ENCODE measurements at regions not wholly inside any gene's neighbourhood (a gene's known extent, or its start where the extent isn't known, plus 50 kb on each side); places are given as distances from the start of the nearest gene placed in this dataset.

DNA sequence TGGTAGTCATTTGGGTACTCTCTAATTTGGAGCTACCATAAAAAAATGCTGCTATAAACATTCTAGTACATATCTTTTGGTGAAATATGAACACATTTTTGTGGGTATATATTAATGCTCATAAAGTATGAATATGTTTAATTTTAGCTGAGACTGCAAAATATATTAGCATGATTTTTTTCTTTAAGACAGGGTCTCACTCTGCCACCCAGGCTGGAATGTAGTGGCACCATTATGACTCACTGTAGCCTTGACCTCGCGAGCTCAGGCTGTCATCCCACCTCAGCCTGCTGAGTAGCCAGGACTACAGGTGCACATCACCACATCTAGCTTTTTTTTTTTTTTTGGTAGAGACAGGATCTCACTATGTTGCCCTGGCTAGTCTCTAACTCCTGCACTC is 371.7 kb downstream of the SOX9 start:
- TF ChIP-seq, protein P1, sequence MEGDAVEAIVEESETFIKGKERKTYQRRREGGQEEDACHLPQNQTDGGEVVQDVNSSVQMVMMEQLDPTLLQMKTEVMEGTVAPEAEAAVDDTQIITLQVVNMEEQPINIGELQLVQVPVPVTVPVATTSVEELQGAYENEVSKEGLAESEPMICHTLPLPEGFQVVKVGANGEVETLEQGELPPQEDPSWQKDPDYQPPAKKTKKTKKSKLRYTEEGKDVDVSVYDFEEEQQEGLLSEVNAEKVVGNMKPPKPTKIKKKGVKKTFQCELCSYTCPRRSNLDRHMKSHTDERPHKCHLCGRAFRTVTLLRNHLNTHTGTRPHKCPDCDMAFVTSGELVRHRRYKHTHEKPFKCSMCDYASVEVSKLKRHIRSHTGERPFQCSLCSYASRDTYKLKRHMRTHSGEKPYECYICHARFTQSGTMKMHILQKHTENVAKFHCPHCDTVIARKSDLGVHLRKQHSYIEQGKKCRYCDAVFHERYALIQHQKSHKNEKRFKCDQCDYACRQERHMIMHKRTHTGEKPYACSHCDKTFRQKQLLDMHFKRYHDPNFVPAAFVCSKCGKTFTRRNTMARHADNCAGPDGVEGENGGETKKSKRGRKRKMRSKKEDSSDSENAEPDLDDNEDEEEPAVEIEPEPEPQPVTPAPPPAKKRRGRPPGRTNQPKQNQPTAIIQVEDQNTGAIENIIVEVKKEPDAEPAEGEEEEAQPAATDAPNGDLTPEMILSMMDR (IDR thresholded peaks at IDR 0.05), result no peak

DNA sequence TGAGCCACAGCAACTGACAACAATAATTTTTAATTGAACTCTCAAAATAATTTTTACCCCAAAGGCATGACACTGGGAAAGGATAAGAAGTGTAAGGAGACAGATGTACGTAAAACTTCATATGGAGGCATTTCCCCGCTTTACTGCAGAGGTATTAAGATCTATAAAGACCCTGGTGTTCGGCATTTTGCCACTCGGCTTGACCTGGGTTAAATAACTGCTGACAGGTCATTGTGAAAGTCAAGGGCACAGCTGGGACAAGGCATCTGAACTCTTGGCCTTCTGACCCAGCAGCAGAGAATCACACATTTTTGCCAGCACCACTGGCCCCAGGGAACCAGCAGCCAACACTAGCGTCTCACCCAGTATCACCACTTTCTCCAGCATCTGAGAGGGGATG is 372.1 kb downstream of the SOX9 start:
- TF ChIP-seq, protein P1 (IDR thresholded peaks at IDR 0.05), result no peak

DNA sequence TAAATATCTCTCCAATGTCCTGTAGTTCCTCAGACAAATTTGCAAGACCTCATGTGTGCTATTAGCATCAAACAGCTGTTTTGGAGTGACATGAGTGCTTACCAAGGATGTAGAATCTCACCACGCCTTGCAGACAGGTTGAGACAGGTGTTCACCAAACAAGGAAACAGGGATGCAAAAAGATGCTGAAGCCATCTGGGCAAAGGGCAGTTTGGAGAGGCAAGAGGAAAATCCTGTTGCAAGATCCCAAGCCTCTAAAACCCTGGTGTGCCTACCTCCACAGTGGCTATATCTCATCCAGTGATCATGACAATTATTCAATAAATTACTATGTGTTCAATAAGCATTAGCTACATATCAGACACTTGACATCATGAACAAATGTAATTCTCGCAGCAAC is 373.7 kb downstream of the SOX9 start:
- TF ChIP-seq, protein P1 (IDR thresholded peaks at IDR 0.05), result no peak

DNA sequence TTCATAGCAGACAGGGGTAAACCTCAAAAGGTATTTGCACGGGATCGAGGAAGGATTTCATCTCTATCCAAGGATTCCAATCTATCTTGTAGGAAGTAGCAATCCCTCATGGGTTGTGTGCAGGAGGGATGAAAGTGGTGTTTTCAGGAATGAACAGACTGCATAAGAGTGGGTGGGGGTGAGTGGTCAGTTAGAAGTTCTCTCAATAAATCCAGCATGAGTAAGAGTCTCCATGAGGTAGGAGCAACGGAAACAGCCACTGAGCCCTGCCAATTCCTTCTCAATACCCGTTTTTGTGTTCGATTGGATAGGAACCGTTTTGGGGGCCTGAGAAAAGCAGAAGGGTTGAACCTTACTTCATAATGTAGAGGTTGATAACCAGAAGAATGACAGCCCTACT is 375.6 kb downstream of the SOX9 start:
- TF ChIP-seq, protein P1 (IDR thresholded peaks at IDR 0.05), result no peak

DNA sequence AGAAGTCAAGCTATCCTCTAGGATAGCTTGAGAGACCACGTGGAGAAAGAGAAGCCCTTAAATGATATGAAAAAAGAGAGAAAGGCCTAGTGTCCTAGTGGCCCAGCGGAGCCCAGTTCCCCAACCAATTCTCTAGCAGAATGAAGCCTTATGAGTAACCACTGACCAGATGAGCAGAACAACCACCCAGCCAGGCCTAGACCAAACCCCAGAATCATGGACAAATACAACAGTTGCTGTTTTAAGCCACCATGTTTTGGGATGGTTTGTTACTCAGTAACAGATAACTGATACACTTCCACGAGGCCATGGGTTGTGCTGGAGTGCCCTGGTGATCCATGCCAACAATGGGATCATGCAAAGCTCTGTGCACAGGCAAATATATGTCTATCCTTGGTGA is 377.1 kb downstream of the SOX9 start:
- TF ChIP-seq, protein P1 (IDR thresholded peaks at IDR 0.05), result no peak

DNA sequence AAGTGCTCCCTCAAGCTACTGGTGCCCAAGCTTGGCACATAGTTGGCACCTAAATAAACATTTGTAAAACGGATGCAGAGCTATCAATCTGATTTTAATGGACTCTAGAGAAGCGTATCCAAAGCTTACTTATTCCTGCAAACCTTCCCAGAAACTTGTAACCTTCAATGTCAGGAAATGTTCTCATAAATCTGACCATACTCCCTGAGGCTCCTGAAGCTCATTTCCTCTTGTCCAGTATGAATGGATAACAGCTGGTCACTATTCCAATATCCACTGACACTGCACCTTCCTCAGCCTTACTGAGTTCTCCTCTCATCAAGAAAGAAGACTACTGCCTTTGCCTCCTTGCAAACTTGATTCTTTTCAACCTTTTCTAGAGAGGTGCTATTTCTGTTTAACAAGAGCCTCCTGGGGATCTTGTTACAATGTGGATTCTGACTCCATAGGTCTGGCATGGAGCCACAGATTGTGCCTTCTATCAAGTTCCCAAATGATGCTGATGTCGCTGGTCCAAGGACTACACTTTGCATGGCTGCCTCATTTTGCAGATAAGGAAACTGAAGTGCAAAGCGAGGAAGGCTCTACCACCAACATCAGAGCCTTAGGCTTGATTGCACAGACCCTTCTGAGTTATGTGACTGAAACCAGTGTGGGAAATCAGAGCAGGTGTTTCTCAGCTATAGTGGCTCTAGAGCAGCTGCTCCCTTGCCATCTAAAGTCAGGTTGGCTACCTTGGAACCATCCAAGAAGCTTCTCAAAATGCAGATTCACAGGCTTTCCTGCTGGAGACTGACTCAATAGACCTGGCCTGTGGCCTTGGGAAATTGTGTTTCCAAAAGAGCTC is 377.8 kb downstream of the SOX9 start:
- TF ChIP-seq, protein P1 (IDR thresholded peaks at IDR 0.05), result no peak

DNA sequence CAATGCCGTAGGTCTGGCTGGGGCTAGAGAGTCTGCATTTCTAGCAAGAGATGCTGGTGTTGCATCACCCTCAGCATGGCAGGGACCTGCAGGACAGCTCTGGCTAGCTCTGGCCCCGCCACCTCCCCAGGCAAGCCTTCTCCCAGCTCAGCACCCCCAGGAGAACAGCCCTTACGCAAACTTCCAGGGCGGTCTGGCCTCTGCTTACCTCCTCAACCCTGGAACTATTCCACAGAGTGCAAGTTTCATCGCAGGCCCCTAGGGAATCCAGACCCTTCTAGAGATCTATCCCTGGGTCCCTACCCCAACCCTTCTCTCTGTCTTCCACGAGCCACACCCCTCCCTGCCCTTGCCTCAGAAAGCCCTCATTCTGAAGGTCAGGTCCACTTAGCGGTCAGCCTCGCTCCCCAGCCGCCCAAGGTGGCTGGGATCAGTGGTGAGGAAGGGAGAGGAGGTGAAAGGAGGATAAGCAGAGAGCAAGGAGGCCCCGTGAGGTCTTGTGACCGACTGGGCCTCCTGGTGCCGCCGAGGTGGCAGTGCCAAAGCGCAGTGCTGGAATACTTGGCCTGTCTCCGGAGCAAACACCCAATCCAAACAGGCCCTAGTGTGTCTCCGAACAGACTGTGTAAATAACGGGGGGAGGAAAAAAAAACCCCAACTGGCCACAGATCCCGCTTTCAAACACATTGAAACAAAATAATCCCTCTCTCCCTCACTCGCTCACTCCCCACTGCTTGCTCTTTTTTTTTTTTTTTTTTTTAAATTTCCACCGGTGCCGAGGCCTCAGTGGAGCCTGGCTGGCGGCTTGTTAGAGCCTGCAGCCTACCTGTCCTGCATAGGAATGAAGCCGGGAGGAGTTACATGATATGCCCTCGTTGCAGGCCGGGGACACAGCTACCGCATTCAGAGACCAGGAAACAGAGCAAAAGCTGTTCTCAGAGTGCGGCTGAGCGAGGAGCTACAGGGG is 380.9 kb downstream of the SOX9 start:
- TF ChIP-seq, protein P1 (IDR thresholded peaks at IDR 0.05), result no peak; the same call in 1 of the 2 replicates
